Superior temporal gyrus (tissue), 1 donor: ENCODE measurements at regions not wholly inside any gene's neighbourhood (a gene's known extent, or its start where the extent isn't known, plus 50 kb on each side); places are given as distances from the start of the nearest gene placed in this dataset.

Source experiments
- DNase-seq: peaks from one replicate; pipeline ENCODE4 v3.0.0-alpha.2; 2016; ENCODE audit errors: extremely low spot score

GRCh38 chr2:41580806-41581205, 467.0 kb upstream of the PKDCC start:
- no peak for DNase-seq

- DNase-seq, result no peak
These were observed 452.6 kb upstream of the PKDCC start for GRCh38 chr2:41595240-41595639.

- no peak for DNase-seq
These were observed 450.1 kb upstream of the PKDCC start for GRCh38 chr2:41597680-41598079.

- DNase-seq, result no peak
These were observed 449.5 kb upstream of the PKDCC start for GRCh38 chr2:41598161-41598894.

GRCh38 chr2:41600460-41600859, 447.4 kb upstream of the PKDCC start:
- DNase-seq, result no peak

GRCh38 chr2:41602341-41602740, 445.5 kb upstream of the PKDCC start:
- DNase-seq, result no peak

- no peak for DNase-seq
These were observed 442.5 kb upstream of the PKDCC start for GRCh38 chr2:41605311-41605710.

- DNase-seq, result no peak
These were observed 441.9 kb upstream of the PKDCC start for GRCh38 chr2:41605914-41606313.

GRCh38 chr2:41610501-41611190, 437.2 kb upstream of the PKDCC start:
- no peak for DNase-seq

GRCh38 chr2:41618754-41619153, 429.1 kb upstream of the PKDCC start:
- DNase-seq, result no peak

GRCh38 chr2:41621095-41621494, 426.7 kb upstream of the PKDCC start:
- DNase-seq, result no peak

GRCh38 chr2:41621563-41621962, 426.3 kb upstream of the PKDCC start:
- DNase-seq, result no peak

GRCh38 chr2:41622301-41622700, 425.5 kb upstream of the PKDCC start:
- no peak for DNase-seq

- no peak for DNase-seq
These were observed 420.9 kb upstream of the PKDCC start for GRCh38 chr2:41626936-41627335.

- DNase-seq, result no peak
These were observed 413.1 kb upstream of the PKDCC start for GRCh38 chr2:41634686-41635085.

GRCh38 chr2:41644936-41645335, 402.9 kb upstream of the PKDCC start:
- DNase-seq, result no peak

GRCh38 chr2:41647468-41648050, 400.3 kb upstream of the PKDCC start:
- DNase-seq, result peak; percentile 29

- DNase-seq, result no peak
These were observed 390.6 kb upstream of the PKDCC start for GRCh38 chr2:41657226-41657625.

- no peak for DNase-seq
These were observed 388.1 kb upstream of the PKDCC start for GRCh38 chr2:41659758-41660157.

- DNase-seq, result no peak
These were observed 385.4 kb upstream of the PKDCC start for GRCh38 chr2:41662461-41662860.

- no peak for DNase-seq
These were observed 384.8 kb upstream of the PKDCC start for GRCh38 chr2:41663056-41663455.

GRCh38 chr2:41668529-41668928, 379.3 kb upstream of the PKDCC start:
- no peak for DNase-seq

- DNase-seq, result no peak
These were observed 369.2 kb upstream of the PKDCC start for GRCh38 chr2:41678639-41679038.
